HEK293 (cell line): ENCODE measurements at regions not wholly inside any gene's neighbourhood (a gene's known extent, or its start where the extent isn't known, plus 50 kb on each side); places are given as distances from the start of the nearest gene placed in this dataset.

Source experiments
- CTCF ChIA-PET: fragments of 350-600 bp; formaldehyde crosslinking; extraction: SDS; loops from one replicate; lab custom pipeline; 2021; ENCODE audit warnings: antibody characterized with exemption; lab: Yijun Ruan, JAX
- POLR2A ChIA-PET: fragments of 300-600 bp; formaldehyde crosslinking; extraction: SDS; loops from one replicate; lab custom pipeline; 2020; ENCODE audit warnings: antibody characterized with exemption, inconsistent platforms; lab: Yijun Ruan, JAX
- H3K27ac ChIP-seq: fragments of 200-500 bp; sonication (Bioruptor generic); 2 replicates; pipeline ENCODE4 v1.5.1; 2014; ENCODE audit warnings: low read depth, low read length, control low read depth, inconsistent platforms; ENCODE audit errors: extremely low read depth
- H3K36me3 ChIP-seq, 2 experiments: fragments of 200-500 bp in 1 of 2; sonication (Bioruptor generic) in 1 of 2; 1 replicate in 1 of 2; 2 replicates in 1 of 2; pipeline ENCODE4 v1.5.1; 2014 to 2017; ENCODE audit warnings: inconsistent platforms in 2 of 2, low read length in 2 of 2; ENCODE audit not compliant: control insufficient read depth in 2 of 2, insufficient read depth in 1 of 2
- H3K4me1 ChIP-seq: fragments of 200-500 bp; sonication (Bioruptor generic); 2 replicates; pipeline ENCODE4 v1.5.1; 2014; ENCODE audit warnings: mild to moderate bottlenecking, low read length, inconsistent platforms; ENCODE audit not compliant: control insufficient read depth, insufficient read depth
- H3K4me3 ChIP-seq: 2 replicates; pipeline ENCODE4 v1.5.1; 2011; ENCODE audit warnings: low read depth, mild to moderate bottlenecking, control low read depth, low read length, moderate library complexity
- H3K9me3 ChIP-seq: fragments of 200-500 bp; sonication (Bioruptor generic); 2 replicates; pipeline ENCODE4 v1.5.1; 2014; ENCODE audit warnings: low read depth, low read length, inconsistent platforms; ENCODE audit not compliant: control insufficient read depth, insufficient read depth
- BCL11A ChIP-seq: fragments of 450-650 bp; formaldehyde crosslinking; IDR thresholded peaks from 2 replicates; pipeline ENCODE4 v1.5.1; 2016; ENCODE audit warnings: low read depth, missing biosample characterization, missing genetic modification characterization
- CTCF ChIP-seq: fragments of 450-650 bp; formaldehyde crosslinking; IDR thresholded peaks from 2 replicates; pipeline ENCODE4 v1.5.1; 2016; ENCODE audit warnings: missing biosample characterization, missing genetic modification characterization
- MYNN ChIP-seq: fragments of 450-650 bp; formaldehyde crosslinking; IDR thresholded peaks from 2 replicates; pipeline ENCODE4 v1.5.1; 2016; ENCODE audit warnings: missing biosample characterization, missing genetic modification characterization, borderline replicate concordance
- PRDM10 ChIP-seq: fragments of 450-650 bp; formaldehyde crosslinking; IDR thresholded peaks from 2 replicates; pipeline ENCODE4 v1.5.1; 2016; ENCODE audit warnings: missing biosample characterization, missing genetic modification characterization
- REPIN1 ChIP-seq: fragments of 450-650 bp; formaldehyde crosslinking; IDR thresholded peaks from 2 replicates; pipeline ENCODE4 v1.5.1; 2017; ENCODE audit warnings: missing biosample characterization, missing genetic modification characterization, low read depth
- REST ChIP-seq: fragments of 450-650 bp; formaldehyde crosslinking; IDR thresholded peaks from 2 replicates; pipeline ENCODE4 v1.5.1; 2016; ENCODE audit warnings: missing biosample characterization, missing genetic modification characterization
- SETDB1 ChIP-seq: IDR thresholded peaks from one replicate; pipeline ENCODE4 v1.6.1; 2017; ENCODE audit warnings: mild to moderate bottlenecking, low read length, moderate library complexity, mixed read lengths; ENCODE audit not compliant: insufficient read length
- TCF7L2 ChIP-seq: IDR thresholded peaks from 2 replicates; pipeline ENCODE4 v1.6.1; 2011; ENCODE audit warnings: low read depth, mild to moderate bottlenecking, inconsistent platforms, low read length, moderate library complexity, borderline replicate concordance
- ZBTB6 ChIP-seq: fragments of 450-650 bp; formaldehyde crosslinking; IDR thresholded peaks from 2 replicates; pipeline ENCODE4 v1.5.1; 2017; ENCODE audit warnings: missing biosample characterization, missing genetic modification characterization
- ZNF140 ChIP-seq: fragments of 450-650 bp; formaldehyde crosslinking; IDR thresholded peaks from 2 replicates; pipeline ENCODE4 v1.5.1; 2016; ENCODE audit warnings: missing biosample characterization, missing genetic modification characterization
- ZNF366 ChIP-seq: fragments of 450-650 bp; formaldehyde crosslinking; conservative IDR thresholded peaks from 2 replicates; pipeline ENCODE4 v1.5.1; 2016; ENCODE audit warnings: missing biosample characterization, missing genetic modification characterization
- ZNF423 ChIP-seq: fragments of 450-650 bp; formaldehyde crosslinking; IDR thresholded peaks from 2 replicates; pipeline ENCODE4 v1.5.1; 2016; ENCODE audit warnings: missing biosample characterization, missing genetic modification characterization
- ZNF449 ChIP-seq: fragments of 450-650 bp; formaldehyde crosslinking; IDR thresholded peaks from 2 replicates; pipeline ENCODE4 v1.5.1; 2017; ENCODE audit warnings: missing biosample characterization, mild to moderate bottlenecking, missing genetic modification characterization, moderate library complexity
- ZNF510 ChIP-seq: fragments of 450-650 bp; formaldehyde crosslinking; IDR thresholded peaks from 2 replicates; pipeline ENCODE4 v1.5.1; 2018; ENCODE audit warnings: mild to moderate bottlenecking, missing genetic modification characterization, missing biosample characterization; ENCODE audit not compliant: insufficient replicate concordance
- ZNF518A ChIP-seq: fragments of 450-650 bp; formaldehyde crosslinking; conservative IDR thresholded peaks from 2 replicates; pipeline ENCODE4 v1.5.1; 2016; ENCODE audit warnings: low read depth, missing biosample characterization, missing genetic modification characterization
- ZNF544 ChIP-seq: fragments of 450-650 bp; formaldehyde crosslinking; IDR thresholded peaks from 2 replicates; pipeline ENCODE4 v1.5.0; 2017; ENCODE audit warnings: missing biosample characterization, missing genetic modification characterization
- ZNF610 ChIP-seq: fragments of 450-650 bp; formaldehyde crosslinking; IDR thresholded peaks from 2 replicates; pipeline ENCODE4 v1.5.1; 2016; ENCODE audit warnings: missing biosample characterization, missing genetic modification characterization, borderline replicate concordance

GRCh38 chr18:26617151-26617554 is 68.8 kb upstream of the KCTD1 start (continued):
- TF ChIP-seq CTCF (tag by site-specific recombination) (no peak), REPIN1 (tag by site-specific recombination) (no peak), ZNF510 (tag by site-specific recombination) (no peak), ZNF544 (tag by site-specific recombination) (no peak), PRDM10 (tag by site-specific recombination) (no peak), MYNN (tag by site-specific recombination) (no peak), ZNF366 (tag by site-specific recombination) (peak; percentile 84), TCF7L2 (0 out of 2 replicates have a peak, but pooled peaks have one; percentile 20), ZNF610 (tag by site-specific recombination) (peak; percentile 98), ZNF140 (tag by site-specific recombination) (0 out of 2 replicates have a peak, but pooled peaks have one; percentile 2), SETDB1 (no peak)
- TF ChIP-seq, all 188 proteins: peak for 16

GRCh38 chr18:26614374-26614773 is 66.0 kb upstream of the KCTD1 start:
- TF ChIP-seq ZNF518A (tag by site-specific recombination) (no peak), REST (tag by site-specific recombination) (no peak), ZBTB6 (tag by site-specific recombination) (no peak), ZNF449 (tag by site-specific recombination) (no peak), BCL11A (tag by site-specific recombination) (no peak), ZNF423 (tag by site-specific recombination) (no peak)
- H3K4me1 ChIP-seq, result peaks cover 7% of the 10 kb centered on the region
- POLR2A ChIA-PET, result no interaction called here
- no peaks in the 10 kb centered on the region for H3K9me3 ChIP-seq
- H3K36me3 ChIP-seq, result no peaks in the 10 kb centered on the region
- CTCF ChIA-PET, result interaction anchor here (0.6 to 1.4 kb wide), 3 partner anchors 32 to 109 kb away, joined by 3 to 4 read pairs (median 3); no protein-coding TSS in a partner anchor
- H3K4me3 ChIP-seq, result no peak overlapping the region
- no peak overlapping the region for H3K27ac ChIP-seq
